Kidney (tissue), 13 donors: ENCODE measurements at regions not wholly inside any gene's neighbourhood (a gene's known extent, or its start where the extent isn't known, plus 50 kb on each side); places are given as distances from the start of the nearest gene placed in this dataset.

Source experiments
- DNase-seq, 5 donors: peaks; one replicate each; pipeline ENCODE4 v3.0.0-alpha.2; 2013 to 2020
- FAIRE-seq: peaks from 2 replicates; lab custom pipeline; 2012; peaks lifted over from hg19 to GRCh38; lab: Jason Lieb, UNC
- H3K27ac ChIP-seq, 2 donors: one replicate each; pipeline ENCODE4 v1.7.0; 2013; ENCODE audit warnings: low read depth in 2 of 2, low read length in 2 of 2, inconsistent platforms in 1 of 2
- H3K27me3 ChIP-seq: one replicate; pipeline ENCODE4 v1.7.1; 2013; ENCODE audit warnings: low read length, inconsistent platforms; ENCODE audit not compliant: control insufficient read depth, insufficient read depth
- H3K36me3 ChIP-seq, 3 donors: one replicate each; pipeline versions ENCODE4 v1.7.0 to v1.7.1; 2013; ENCODE audit warnings: low read length in 3 of 3, control low read depth in 1 of 3, inconsistent platforms in 1 of 3; ENCODE audit not compliant: insufficient read depth in 3 of 3, control insufficient read depth in 2 of 3
- H3K4me1 ChIP-seq, 3 donors: one replicate each; pipeline versions ENCODE4 v1.7.0 to v1.7.1; 2013; ENCODE audit warnings: low read length in 3 of 3, inconsistent platforms in 1 of 3, low read depth in 1 of 3; ENCODE audit not compliant: control insufficient read depth in 2 of 3, insufficient read depth in 2 of 3
- H3K4me3 ChIP-seq, 3 donors: one replicate each; pipeline versions ENCODE4 v1.7.0 to v1.8.1; 2013; ENCODE audit warnings: low read length in 3 of 3, control low read depth in 1 of 3, inconsistent platforms in 1 of 3
- H3K9ac ChIP-seq, 3 donors: one replicate each; pipeline versions ENCODE4 v1.7.0 to v1.7.1; 2013; ENCODE audit warnings: low read length in 3 of 3, control low read depth in 1 of 3, inconsistent platforms in 1 of 3
- H3K9me3 ChIP-seq, 3 donors: one replicate each; pipeline versions ENCODE4 v1.7.0 to v1.7.1; 2013; ENCODE audit warnings: low read length in 3 of 3, control low read depth in 1 of 3, inconsistent platforms in 1 of 3; ENCODE audit not compliant: control insufficient read depth in 2 of 3, insufficient read depth in 1 of 3
- CTCF ChIP-seq: IDR thresholded peaks from 3 replicates; pipeline ENCODE4 v1.5.1; 2012; ENCODE audit warnings: mild to moderate bottlenecking, moderate library complexity, borderline replicate concordance; ENCODE audit not compliant: insufficient read depth; ENCODE audit errors: extremely low read depth
- intact Hi-C: fragments of 100-400 bp; cut with DNase I; formaldehyde crosslinking; loops from one replicate; pipeline ENCODE4 v1.11.1; 2022
- donor health status: control.
- donor health status: control.
- donor health status: control.
- donor health status: control.
- donor health status: control.
- donor health status: DM: yes; HTN: yes; CAD: no.
- donor health status: Normal renal cell carcinoma (clear cell type).

DNA sequence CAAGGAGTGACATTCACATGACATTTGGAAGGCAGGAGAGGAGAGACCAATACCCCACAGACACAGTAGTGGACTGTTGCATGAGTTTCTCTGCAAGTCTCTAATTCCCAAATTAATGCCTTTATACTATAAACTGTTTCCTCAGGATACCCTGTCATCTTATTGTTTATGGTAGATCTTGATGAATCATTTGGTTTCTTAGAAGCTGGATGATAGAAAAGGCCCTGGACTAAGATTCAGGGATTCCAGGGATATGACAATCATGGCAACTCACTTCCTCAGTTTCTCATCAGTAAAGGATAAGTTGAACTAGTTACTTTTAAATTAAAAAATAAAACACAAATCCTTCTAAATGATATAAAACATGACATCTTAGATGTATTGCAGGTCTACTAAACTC lies 292.5 kb downstream of the TDRD15 start:
- Histone ChIP-seq H3K4me1 (no peaks in the 10 kb centered on the region), H3K9ac (no peak overlapping the region), H3K27ac (no peak overlapping the region), H3K4me3 (no peak overlapping the region), H3K9me3 (no peaks in the 10 kb centered on the region), H3K36me3 (no peaks in the 10 kb centered on the region), H3K27me3 (no peaks in the 10 kb centered on the region)
- DNase-seq: no peak
- FAIRE-seq: no peak
- intact Hi-C loops: no loop called here
- no peak for TF ChIP-seq CTCF

DNA sequence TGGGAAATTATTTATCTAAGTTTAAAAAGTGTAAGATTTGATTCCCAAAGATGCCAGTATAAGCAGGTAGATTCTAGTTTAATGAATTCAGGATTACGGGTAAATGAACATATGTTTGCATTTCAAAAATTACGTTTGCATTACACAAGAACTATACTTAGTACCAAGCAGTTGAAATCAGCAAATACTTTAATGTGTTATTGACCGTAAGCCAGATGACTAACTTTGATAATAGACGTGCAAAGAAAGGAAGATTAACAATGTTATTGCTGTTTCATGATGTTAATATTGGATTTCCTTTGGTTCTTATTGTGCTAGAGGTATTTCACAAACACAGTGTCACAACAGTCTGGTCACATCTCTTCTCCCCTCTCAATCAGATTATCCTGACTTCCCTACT lies 294.7 kb downstream of the TDRD15 start:
- DNase-seq (no peak), FAIRE-seq (no peak)
- H3K27ac ChIP-seq: no peak overlapping the region
- intact Hi-C loops: no loop called here
- H3K4me1 ChIP-seq: no peaks in the 10 kb centered on the region
- H3K9ac ChIP-seq: no peak overlapping the region
- no peak for TF ChIP-seq CTCF
- H3K36me3 ChIP-seq: no peaks in the 10 kb centered on the region
- H3K27me3 ChIP-seq: no peaks in the 10 kb centered on the region
- no peak overlapping the region for H3K4me3 ChIP-seq
- H3K9me3 ChIP-seq: no peaks in the 10 kb centered on the region

- no peak overlapping the region for H3K9ac ChIP-seq
- TF ChIP-seq CTCF: no peak
- intact Hi-C loops: no loop called here
- DNase-seq (no peak), FAIRE-seq (no peak)
- H3K9me3 ChIP-seq: no peaks in the 10 kb centered on the region
- H3K27me3 ChIP-seq: no peaks in the 10 kb centered on the region
- H3K4me1 ChIP-seq: no peaks in the 10 kb centered on the region
- H3K27ac ChIP-seq: no peak overlapping the region
- no peaks in the 10 kb centered on the region for H3K36me3 ChIP-seq
- H3K4me3 ChIP-seq: no peak overlapping the region
Measured at GRCh38 chr2:21420553-21421335, 297.0 kb downstream of the TDRD15 start.
